ENCODE measurements at regions not wholly inside any gene's neighbourhood (a gene's known extent, or its start where the extent isn't known, plus 50 kb on each side); places are given as distances from the start of the nearest gene placed in this dataset.

- no peak overlapping the region for H3K4me3 ChIP-seq (ENCODE audit: low read depth, low read length)
- no peak for TF ChIP-seq CTCF (IDR thresholded peaks at IDR 0.05; ENCODE audit: low read depth, low read length)
These were observed 472.2 kb downstream of the UTRN start for GRCh38 chr6:144757299-144757698.

- no peak for TF ChIP-seq CTCF (IDR thresholded peaks at IDR 0.05; ENCODE audit: low read depth, low read length)
These were observed 472.6 kb downstream of the UTRN start for GRCh38 chr6:144757730-144758129.

GRCh38 chr6:144758602-144759001 is 473.5 kb downstream of the UTRN start:
- TF ChIP-seq CTCF (IDR thresholded peaks at IDR 0.05; ENCODE audit: low read depth, low read length), result no peak
- H3K4me3 ChIP-seq (ENCODE audit: low read depth, low read length), result no peak overlapping the region

More at GRCh38 chr6:144757730-144758129, 472.6 kb downstream of the UTRN start:
- H3K4me3 ChIP-seq (ENCODE audit: low read depth, low read length), result no peak overlapping the region

- no peak for TF ChIP-seq CTCF (IDR thresholded peaks at IDR 0.05; ENCODE audit: low read depth, low read length)
- no peak overlapping the region for H3K4me3 ChIP-seq (ENCODE audit: low read depth, low read length)
These were observed 477.3 kb downstream of the UTRN start for GRCh38 chr6:144762469-144762868.

GRCh38 chr6:144767051-144767450 is 481.9 kb downstream of the UTRN start:
- no peak for TF ChIP-seq CTCF (IDR thresholded peaks at IDR 0.05; ENCODE audit: low read depth, low read length)
- H3K4me3 ChIP-seq (ENCODE audit: low read depth, low read length), result no peak overlapping the region

GRCh38 chr6:144768551-144769075 is 483.5 kb downstream of the UTRN start:
- no peak for TF ChIP-seq CTCF (IDR thresholded peaks at IDR 0.05; ENCODE audit: low read depth, low read length)
- no peak overlapping the region for H3K4me3 ChIP-seq (ENCODE audit: low read depth, low read length)

- TF ChIP-seq CTCF (IDR thresholded peaks at IDR 0.05; ENCODE audit: low read depth, low read length), result no peak
- no peak overlapping the region for H3K4me3 ChIP-seq (ENCODE audit: low read depth, low read length)
These were observed 484.0 kb downstream of the UTRN start for GRCh38 chr6:144769142-144769541.

Measured in WI38 (cell line).